GM19372 (cell line): ENCODE measurements at regions not wholly inside any gene's neighbourhood (a gene's known extent, or its start where the extent isn't known, plus 50 kb on each side); places are given as distances from the start of the nearest gene placed in this dataset.
"Not testable (repeated sequence)": the region's sequence is repeated elsewhere in the genome, so short reads cannot be mapped to it uniquely, and the experiment has no call there.

Source experiments
- ATAC-seq: cut with Tn5 transposase; IDR thresholded peaks from one replicate; pipeline ENCODE4 v1.9.1; 2021; ENCODE audit warnings: mild to moderate bottlenecking, low read depth, moderate library complexity; ENCODE audit not compliant: unreplicated experiment

- ATAC-seq: no peak
Measured at GRCh38 chr3:72088486-72089025, 303.6 kb upstream of the PROK2 start.

- ATAC-seq: no peak
Measured at GRCh38 chr3:72087420-72087819, 302.5 kb upstream of the PROK2 start.

GRCh38 chr3:72086743-72087087 lies 301.8 kb upstream of the PROK2 start:
- no peak for ATAC-seq

GRCh38 chr3:72086042-72086742 lies 301.2 kb upstream of the PROK2 start:
- no peak for ATAC-seq

GRCh38 chr3:72085036-72085435 lies 300.1 kb upstream of the PROK2 start:
- no peak for ATAC-seq

GRCh38 chr3:72082776-72083462 lies 298.0 kb upstream of the PROK2 start:
- ATAC-seq: no peak

GRCh38 chr3:72082186-72082715 lies 297.3 kb upstream of the PROK2 start:
- no peak for ATAC-seq

- ATAC-seq: no peak
Measured at GRCh38 chr3:72081471-72082185, 296.7 kb upstream of the PROK2 start.

- no peak for ATAC-seq
Measured at GRCh38 chr3:72080800-72081199, 295.9 kb upstream of the PROK2 start.

GRCh38 chr3:72080095-72080494 lies 295.1 kb upstream of the PROK2 start:
- no peak for ATAC-seq

GRCh38 chr3:72079369-72079872 lies 294.5 kb upstream of the PROK2 start:
- no peak for ATAC-seq

GRCh38 chr3:72078676-72079368 lies 293.9 kb upstream of the PROK2 start:
- ATAC-seq: no peak

GRCh38 chr3:72077473-72078259 lies 292.7 kb upstream of the PROK2 start:
- ATAC-seq: peak; percentile 42

GRCh38 chr3:72075848-72076247 lies 290.9 kb upstream of the PROK2 start:
- ATAC-seq: not testable (repeated sequence)

GRCh38 chr3:72071624-72072023 lies 286.7 kb upstream of the PROK2 start:
- ATAC-seq: no peak

- ATAC-seq: no peak
Measured at GRCh38 chr3:72070005-72070404, 285.1 kb upstream of the PROK2 start.

GRCh38 chr3:72069543-72069942 lies 284.6 kb upstream of the PROK2 start:
- no peak for ATAC-seq

- ATAC-seq: no peak
Measured at GRCh38 chr3:72068621-72069020, 283.7 kb upstream of the PROK2 start.

- no peak for ATAC-seq
Measured at GRCh38 chr3:72067721-72068120, 282.8 kb upstream of the PROK2 start.
